Upper lobe of left lung (tissue), 4 donors: ENCODE measurements at regions not wholly inside any gene's neighbourhood (a gene's known extent, or its start where the extent isn't known, plus 50 kb on each side); places are given as distances from the start of the nearest gene placed in this dataset.

Experiments used
- EP300 ChIP-seq, 4 donors: sonication (generic); formaldehyde crosslinking; IDR thresholded peaks; one replicate each; pipeline ENCODE4 v1.5.1; 2017; ENCODE audit warnings: antibody characterized with exemption in 4 of 4, control low read depth in 2 of 4
- POLR2A ChIP-seq, 4 donors: fragments of 450-650 bp; IDR thresholded peaks; one replicate each; pipeline ENCODE4 v1.5.1; 2016 to 2017; ENCODE audit warnings: antibody characterized with exemption in 4 of 4, mild to moderate bottlenecking in 2 of 4
- POLR2AphosphoS5 ChIP-seq, 2 donors: sonication (generic); formaldehyde crosslinking; IDR thresholded peaks; one replicate each; pipeline ENCODE4 v1.5.1; 2017; ENCODE audit warnings: antibody characterized with exemption in 2 of 2
- TF ChIP-seq, protein P1 (sequence below), 6 experiments: fragments of 450-650 bp in 4 of 6; fragments of 200-600 bp in 2 of 6; sonication (generic) in 2 of 6; IDR thresholded peaks; one replicate each; pipeline ENCODE4 v1.5.1; 2016 to 2019; ENCODE audit warnings: antibody characterized with exemption in 6 of 6

- TF ChIP-seq POLR2A (IDR thresholded peaks at IDR 0.05), result no peak
- TF ChIP-seq, protein P1, sequence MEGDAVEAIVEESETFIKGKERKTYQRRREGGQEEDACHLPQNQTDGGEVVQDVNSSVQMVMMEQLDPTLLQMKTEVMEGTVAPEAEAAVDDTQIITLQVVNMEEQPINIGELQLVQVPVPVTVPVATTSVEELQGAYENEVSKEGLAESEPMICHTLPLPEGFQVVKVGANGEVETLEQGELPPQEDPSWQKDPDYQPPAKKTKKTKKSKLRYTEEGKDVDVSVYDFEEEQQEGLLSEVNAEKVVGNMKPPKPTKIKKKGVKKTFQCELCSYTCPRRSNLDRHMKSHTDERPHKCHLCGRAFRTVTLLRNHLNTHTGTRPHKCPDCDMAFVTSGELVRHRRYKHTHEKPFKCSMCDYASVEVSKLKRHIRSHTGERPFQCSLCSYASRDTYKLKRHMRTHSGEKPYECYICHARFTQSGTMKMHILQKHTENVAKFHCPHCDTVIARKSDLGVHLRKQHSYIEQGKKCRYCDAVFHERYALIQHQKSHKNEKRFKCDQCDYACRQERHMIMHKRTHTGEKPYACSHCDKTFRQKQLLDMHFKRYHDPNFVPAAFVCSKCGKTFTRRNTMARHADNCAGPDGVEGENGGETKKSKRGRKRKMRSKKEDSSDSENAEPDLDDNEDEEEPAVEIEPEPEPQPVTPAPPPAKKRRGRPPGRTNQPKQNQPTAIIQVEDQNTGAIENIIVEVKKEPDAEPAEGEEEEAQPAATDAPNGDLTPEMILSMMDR (IDR thresholded peaks at IDR 0.05), result no peak
- no peak for TF ChIP-seq POLR2AphosphoS5 (IDR thresholded peaks at IDR 0.05)
- TF ChIP-seq EP300 (IDR thresholded peaks at IDR 0.05), result no peak
Observed at GRCh38 chr15:47503876-47504275, 213.4 kb upstream of the SEMA6D start.
